ENCODE measurements at regions not wholly inside any gene's neighbourhood (a gene's known extent, or its start where the extent isn't known, plus 50 kb on each side); places are given as distances from the start of the nearest gene placed in this dataset.

GRCh38 chr6:14422061-14422460 is 304.5 kb downstream of the CD83 start:
- no peak for ATAC-seq (ENCODE audit: low FRiP score)
- TF ChIP-seq, protein P1, sequence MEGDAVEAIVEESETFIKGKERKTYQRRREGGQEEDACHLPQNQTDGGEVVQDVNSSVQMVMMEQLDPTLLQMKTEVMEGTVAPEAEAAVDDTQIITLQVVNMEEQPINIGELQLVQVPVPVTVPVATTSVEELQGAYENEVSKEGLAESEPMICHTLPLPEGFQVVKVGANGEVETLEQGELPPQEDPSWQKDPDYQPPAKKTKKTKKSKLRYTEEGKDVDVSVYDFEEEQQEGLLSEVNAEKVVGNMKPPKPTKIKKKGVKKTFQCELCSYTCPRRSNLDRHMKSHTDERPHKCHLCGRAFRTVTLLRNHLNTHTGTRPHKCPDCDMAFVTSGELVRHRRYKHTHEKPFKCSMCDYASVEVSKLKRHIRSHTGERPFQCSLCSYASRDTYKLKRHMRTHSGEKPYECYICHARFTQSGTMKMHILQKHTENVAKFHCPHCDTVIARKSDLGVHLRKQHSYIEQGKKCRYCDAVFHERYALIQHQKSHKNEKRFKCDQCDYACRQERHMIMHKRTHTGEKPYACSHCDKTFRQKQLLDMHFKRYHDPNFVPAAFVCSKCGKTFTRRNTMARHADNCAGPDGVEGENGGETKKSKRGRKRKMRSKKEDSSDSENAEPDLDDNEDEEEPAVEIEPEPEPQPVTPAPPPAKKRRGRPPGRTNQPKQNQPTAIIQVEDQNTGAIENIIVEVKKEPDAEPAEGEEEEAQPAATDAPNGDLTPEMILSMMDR (IDR thresholded peaks at IDR 0.05) = no peak
- DNase-seq (ENCODE audit: low spot score) = no peak

DNA sequence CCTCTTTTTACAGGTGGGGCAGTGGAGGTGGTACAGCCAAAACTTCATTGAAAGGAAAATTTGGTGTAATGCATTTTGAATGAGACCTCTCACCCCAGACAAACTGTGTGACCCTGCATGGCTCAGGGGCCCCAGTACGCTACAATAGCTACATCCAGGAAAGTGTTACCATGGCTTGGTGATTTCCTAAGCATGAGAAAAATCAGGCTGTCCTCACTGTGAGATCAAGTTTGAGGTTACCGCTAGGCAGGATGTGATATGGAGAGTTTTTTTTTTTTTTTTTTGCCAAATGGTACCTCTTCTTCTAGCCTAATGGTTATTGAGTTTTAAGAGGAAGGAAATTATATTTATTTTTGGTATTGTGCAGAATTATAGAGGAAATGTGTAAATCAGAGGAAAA is 305.3 kb downstream of the CD83 start:
- no peak for DNase-seq (ENCODE audit: low spot score)
- TF ChIP-seq, protein P1 (IDR thresholded peaks at IDR 0.05) = no peak
- no peak for ATAC-seq (ENCODE audit: low FRiP score)

- no peak for DNase-seq (ENCODE audit: low spot score)
- TF ChIP-seq, protein P1 (IDR thresholded peaks at IDR 0.05) = no peak
- peak; percentile 44 for ATAC-seq (ENCODE audit: low FRiP score)
Observed at GRCh38 chr6:14423330-14423729, 305.8 kb downstream of the CD83 start.

- DNase-seq (ENCODE audit: low spot score) (no peak), ATAC-seq (ENCODE audit: low FRiP score) (no peak)
- TF ChIP-seq, protein P1 (IDR thresholded peaks at IDR 0.05) = no peak
Observed at GRCh38 chr6:14423955-14424354, 306.4 kb downstream of the CD83 start.

GRCh38 chr6:14425805-14426204 is 308.2 kb downstream of the CD83 start:
- ATAC-seq (ENCODE audit: low FRiP score) = no peak
- no peak for DNase-seq (ENCODE audit: low spot score)
- TF ChIP-seq, protein P1 (IDR thresholded peaks at IDR 0.05) = no peak

- DNase-seq (ENCODE audit: low spot score) = no peak
- TF ChIP-seq, protein P1 (IDR thresholded peaks at IDR 0.05) = no peak
- ATAC-seq (ENCODE audit: low FRiP score) = no peak
Observed at GRCh38 chr6:14426281-14426680, 308.7 kb downstream of the CD83 start.

- no peak for ATAC-seq (ENCODE audit: low FRiP score)
- TF ChIP-seq, protein P1 (IDR thresholded peaks at IDR 0.05) = no peak
Observed at GRCh38 chr6:14428269-14428668, 310.7 kb downstream of the CD83 start.

More at GRCh38 chr6:14428269-14428668, 310.7 kb downstream of the CD83 start:
- DNase-seq (ENCODE audit: low spot score) = no peak

All from omental fat pad (tissue), 3 donors.